ENCODE measurements at regions not wholly inside any gene's neighbourhood (a gene's known extent, or its start where the extent isn't known, plus 50 kb on each side); places are given as distances from the start of the nearest gene placed in this dataset.

GRCh38 chr19:30924069-30924636 is 425.1 kb downstream of the TSHZ3 start:
- TF ChIP-seq CTCF (conservative IDR thresholded peaks at IDR 0.05) = no peak
- Histone ChIP-seq H3K27me3 (ENCODE audit: insufficient read depth, low read length) (no peaks in the 10 kb centered on the region), H3K4me1 (ENCODE audit: insufficient read depth, low read length) (no peaks in the 10 kb centered on the region), H2AK5ac (ENCODE audit: insufficient read length, low read length) (no peak overlapping the region), H3K23me2 (ENCODE audit: insufficient read length, low read depth, low read length, poor library complexity, severe bottlenecking) (no peaks in the 10 kb centered on the region), H2BK12ac (ENCODE audit: insufficient read length, low read depth, low read length) (no peak overlapping the region), H2BK120ac (ENCODE audit: low read depth, low read length, poor library complexity, severe bottlenecking) (no peak overlapping the region), H3K4me2 (ENCODE audit: insufficient read depth, insufficient read length, low read length) (no peak overlapping the region), H3T11ph (ENCODE audit: low read length) (no peak overlapping the region), H3K23ac (ENCODE audit: insufficient read length, low read depth, low read length) (no peak overlapping the region), H3K9ac (ENCODE audit: extremely low read depth, insufficient read length, low read length) (no peak overlapping the region), H3K4ac (ENCODE audit: low read depth, low read length) (no peak overlapping the region), H4K8ac (replicated peaks; ENCODE audit: insufficient read length, low read depth, low read length) (no peak overlapping the region), H3K56ac (ENCODE audit: insufficient read length, low read depth, low read length) (no peak overlapping the region), H3K79me2 (ENCODE audit: insufficient read depth, low read length) (no peaks in the 10 kb centered on the region), H3K27ac (ENCODE audit: insufficient read length, low read depth, low read length) (no peak overlapping the region), H2BK5ac (ENCODE audit: insufficient read length, low read length) (no peak overlapping the region), H4K5ac (ENCODE audit: insufficient read length, low read depth, low read length) (no peak overlapping the region), H3K9me3 (ENCODE audit: control insufficient read depth, low read depth, low read length) (peaks cover 12% of the 10 kb centered on the region), H2AFZ (ENCODE audit: low read length) (no peak overlapping the region), H4K20me1 (ENCODE audit: control insufficient read depth, insufficient read depth, insufficient read length) (no peaks in the 10 kb centered on the region), H3K18ac (ENCODE audit: insufficient read length, low read depth, low read length) (no peak overlapping the region), H3K14ac (ENCODE audit: insufficient read depth, low read length) (no peak overlapping the region), H2BK15ac (ENCODE audit: low read depth, low read length) (no peak overlapping the region), H2BK20ac (ENCODE audit: low read depth, low read length, poor library complexity, severe bottlenecking) (no peak overlapping the region), H4K91ac (ENCODE audit: insufficient read length, low read depth, low read length) (no peak overlapping the region), H3K79me1 (ENCODE audit: insufficient read depth, low read depth, low read length, poor library complexity, severe bottlenecking) (no peaks in the 10 kb centered on the region)
- Mint-ChIP-seq H3K9me3 (peaks cover 16 to 19% of the 10 kb centered on the region in 2 experiments), H3K27me3 (ENCODE audit: low read depth) (peaks cover 60% of the 10 kb centered on the region), H3K36me3 (ENCODE audit: insufficient read depth in 1 of 3, low read depth in 3 of 3) (peaks cover 3 to 9% (median 6%) of the 10 kb centered on the region in 3 experiments; a peak in 3 of 7 replicates), H3K4me1 (peaks cover 15 to 17% of the 10 kb centered on the region in 2 experiments), H3K4me3 (no peak overlapping the region), H3K27ac (no peak overlapping the region)
- DNase-seq = no peak
- WGBS (ENCODE audit: extremely low coverage, insufficient read length, low lambda C conversion rate) = no CpG with 5 or more reads among the region's 11 CpGs

Data from H9 (cell line).